Activated CD8-positive, alpha-beta T cell treated with anti-CD3 and anti-CD28 coated beads, Interleukin-2, amount 10 ng/mL, durations not matched to agents 7 days and 5 days (primary cell): ENCODE measurements at regions not wholly inside any gene's neighbourhood (a gene's known extent, or its start where the extent isn't known, plus 50 kb on each side); places are given as distances from the start of the nearest gene placed in this dataset.
A peak's percentile ranks its signal among the peaks of the same experiment; 100 is the strongest.

Experiments used
- ATAC-seq: fragments of 150-1000 bp; cut with Tn5 transposase; one replicate; pipeline ENCODE4 v1.10.0; 2021; ENCODE audit warnings: moderate library complexity
- CTCF ChIA-PET: fragments of 350-600 bp; sonication (Branson Sonifier 250); formaldehyde crosslinking; loops from one replicate; lab custom pipeline; 2021; ENCODE audit warnings: antibody characterized with exemption; lab: Charles Lee
- POLR2A ChIA-PET: fragments of 350-600 bp; sonication (Branson Sonifier 250); formaldehyde crosslinking; loops from one replicate; lab custom pipeline; 2021; ENCODE audit warnings: antibody characterized with exemption; lab: Charles Lee
- DNase-seq: peaks from one replicate; pipeline ENCODE4 v3.0.0-alpha.2; 2020
- H3K27ac Mint-ChIP-seq: one replicate; pipeline ENCODE4 v1.8.0; 2021; ENCODE audit warnings: mild to moderate bottlenecking, mixed read lengths
- H3K27me3 Mint-ChIP-seq: one replicate; pipeline ENCODE4 v1.8.0; 2021; ENCODE audit warnings: low read depth, mixed read lengths
- H3K36me3 Mint-ChIP-seq: one replicate; pipeline ENCODE4 v1.8.0; 2021; ENCODE audit warnings: low read depth, mixed read lengths
- H3K4me1 Mint-ChIP-seq: one replicate; pipeline ENCODE4 v1.8.0; 2021; ENCODE audit warnings: low read depth, mixed read lengths
- H3K4me3 Mint-ChIP-seq: one replicate; pipeline ENCODE4 v1.8.0; 2021; ENCODE audit warnings: mild to moderate bottlenecking, mixed read lengths
- H3K9me3 Mint-ChIP-seq: one replicate; pipeline ENCODE4 v1.8.0; 2022; ENCODE audit warnings: mixed read lengths; ENCODE audit not compliant: insufficient read depth

- Mint-ChIP-seq H3K4me1 (peaks cover 22% of the 10 kb centered on the region), H3K4me3 (no peak overlapping the region), H3K9me3 (no peaks in the 10 kb centered on the region), H3K36me3 (no peaks in the 10 kb centered on the region), H3K27me3 (peaks cover 4% of the 10 kb centered on the region), H3K27ac (no peak overlapping the region)
- DNase-seq, result no peak
- no peak for ATAC-seq
- CTCF ChIA-PET, result no interaction called here
- POLR2A ChIA-PET, result no interaction called here
Observed at GRCh38 chr13:50587115-50587514, 256.4 kb downstream of the DLEU7 start.

- Mint-ChIP-seq H3K4me3 (no peak overlapping the region), H3K27ac (no peak overlapping the region), H3K4me1 (peaks cover 25% of the 10 kb centered on the region), H3K36me3 (no peaks in the 10 kb centered on the region), H3K9me3 (no peaks in the 10 kb centered on the region), H3K27me3 (peaks cover 4% of the 10 kb centered on the region)
- ChIA-PET POLR2A (no interaction called here), CTCF (interaction anchor here (1.3 kb wide), 1 partner anchor 212 kb away, joined by 3 read pairs; no protein-coding TSS in a partner anchor)
- no peak for ATAC-seq
- no peak for DNase-seq
Observed at GRCh38 chr13:50587645-50588373, 255.7 kb downstream of the DLEU7 start.

GRCh38 chr13:50588491-50589130 is 254.9 kb downstream of the DLEU7 start:
- no peak for ATAC-seq
- Mint-ChIP-seq H3K36me3 (no peaks in the 10 kb centered on the region), H3K4me3 (no peak overlapping the region), H3K27ac (no peak overlapping the region), H3K9me3 (no peaks in the 10 kb centered on the region), H3K4me1 (peaks cover 33% of the 10 kb centered on the region), H3K27me3 (peaks cover 4% of the 10 kb centered on the region)
- CTCF ChIA-PET, result interaction anchor here (0.9 to 1.9 kb wide), 3 partner anchors 18 to 401 kb away, joined by 3 to 5 read pairs (median 3); no protein-coding TSS in a partner anchor
- POLR2A ChIA-PET, result no interaction called here
- no peak for DNase-seq

GRCh38 chr13:50589139-50589538 is 254.4 kb downstream of the DLEU7 start:
- ATAC-seq (no peak), DNase-seq (peak; percentile 33)
- no peak overlapping the region for H3K4me3 Mint-ChIP-seq
- H3K36me3 Mint-ChIP-seq, result no peaks in the 10 kb centered on the region
- H3K27me3 Mint-ChIP-seq, result peaks cover 4% of the 10 kb centered on the region
- no peaks in the 10 kb centered on the region for H3K9me3 Mint-ChIP-seq
- H3K27ac Mint-ChIP-seq, result no peak overlapping the region
- peaks cover 37% of the 10 kb centered on the region for H3K4me1 Mint-ChIP-seq
- ChIA-PET POLR2A (no interaction called here), CTCF (interaction anchor here (0.9 to 1.9 kb wide), 4 partner anchors 19 to 480 kb away, joined by 3 to 5 read pairs (median 3); no protein-coding TSS in a partner anchor)

- CTCF ChIA-PET, result interaction anchor here (1.1 to 1.9 kb wide), 3 partner anchors 19 to 479 kb away, joined by 3 to 5 read pairs (median 3); no protein-coding TSS in a partner anchor
- H3K27ac Mint-ChIP-seq, result no peak overlapping the region
- POLR2A ChIA-PET, result no interaction called here
- peaks cover 2% of the 10 kb centered on the region for H3K27me3 Mint-ChIP-seq
- no peaks in the 10 kb centered on the region for H3K9me3 Mint-ChIP-seq
- no peak overlapping the region for H3K4me3 Mint-ChIP-seq
- DNase-seq (no peak), ATAC-seq (no peak)
- H3K4me1 Mint-ChIP-seq, result peaks cover 41% of the 10 kb centered on the region
- no peaks in the 10 kb centered on the region for H3K36me3 Mint-ChIP-seq
Observed at GRCh38 chr13:50589651-50590054, 253.8 kb downstream of the DLEU7 start.

DNA sequence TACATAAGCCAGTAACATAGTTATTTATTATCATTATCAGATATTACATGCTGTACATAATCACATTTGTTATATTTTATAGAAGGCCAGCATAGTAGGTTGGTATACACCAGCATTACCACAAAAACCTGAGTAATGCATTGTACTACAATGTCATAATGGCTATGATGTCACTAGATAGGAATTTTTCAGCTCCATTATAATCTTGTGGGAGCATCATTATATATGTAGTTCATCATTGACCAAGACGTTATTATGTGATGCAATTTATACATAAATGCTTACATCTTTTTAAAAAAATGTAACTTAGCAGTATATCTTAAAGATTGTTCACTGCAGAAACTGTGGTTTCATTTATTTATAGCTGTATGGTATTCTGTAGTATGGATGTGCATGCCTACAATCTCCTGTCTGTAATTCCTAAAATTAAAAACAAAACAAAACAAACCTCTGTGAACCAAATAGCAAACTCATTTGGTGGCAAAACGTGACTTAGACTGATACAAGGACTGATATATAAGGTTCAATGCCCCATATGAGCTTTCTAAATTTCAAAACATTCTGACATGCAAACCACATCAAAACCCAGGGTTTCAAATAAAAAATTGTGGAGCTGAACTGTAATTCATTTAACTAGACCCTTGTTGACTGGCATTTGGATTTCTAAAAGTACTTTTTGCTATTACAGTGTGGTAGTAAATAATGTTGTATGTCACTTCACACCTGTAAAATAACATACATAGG is 250.9 kb downstream of the DLEU7 start:
- Mint-ChIP-seq H3K27ac (no peak overlapping the region), H3K4me1 (peaks cover 66% of the 10 kb centered on the region), H3K36me3 (no peaks in the 10 kb centered on the region), H3K4me3 (no peak overlapping the region), H3K9me3 (no peaks in the 10 kb centered on the region), H3K27me3 (no peaks in the 10 kb centered on the region)
- no peak for DNase-seq
- ChIA-PET POLR2A (no interaction called here), CTCF (interaction anchor here (0.9 to 1.4 kb wide), 4 partner anchors 8 to 320 kb away, joined by 3 to 6 read pairs (median 3); no protein-coding TSS in a partner anchor)
- ATAC-seq, result no peak

- POLR2A ChIA-PET, result no interaction called here
- peaks cover 66% of the 10 kb centered on the region for H3K4me1 Mint-ChIP-seq
Observed at GRCh38 chr13:50593207-50593606, 250.3 kb downstream of the DLEU7 start.

GRCh38 chr13:50594276-50595051 is 249.0 kb downstream of the DLEU7 start:
- ChIA-PET POLR2A (no interaction called here), CTCF (interaction anchor here (0.6 to 1.4 kb wide), 5 partner anchors 18 to 475 kb away, joined by 3 to 7 read pairs (median 3); no protein-coding TSS in a partner anchor)
- ATAC-seq (peak; percentile 75), DNase-seq (peak; percentile 53)
- Mint-ChIP-seq H3K4me3 (peak overlapping the region; percentile 48), H3K27me3 (peaks cover 2% of the 10 kb centered on the region), H3K4me1 (peaks cover 56% of the 10 kb centered on the region), H3K9me3 (no peaks in the 10 kb centered on the region), H3K36me3 (no peaks in the 10 kb centered on the region), H3K27ac (peak overlapping the region; percentile 75)

More at GRCh38 chr13:50593207-50593606, 250.3 kb downstream of the DLEU7 start:
- Mint-ChIP-seq H3K9me3 (no peaks in the 10 kb centered on the region), H3K27ac (no peak overlapping the region), H3K36me3 (no peaks in the 10 kb centered on the region), H3K4me3 (no peak overlapping the region), H3K27me3 (peaks cover 2% of the 10 kb centered on the region)
- CTCF ChIA-PET, result interaction anchor here (0.9 to 1.4 kb wide), 4 partner anchors 8 to 319 kb away, joined by 3 to 6 read pairs (median 3); no protein-coding TSS in a partner anchor
- no peak for ATAC-seq
- no peak for DNase-seq

- peaks cover 2% of the 10 kb centered on the region for H3K27me3 Mint-ChIP-seq
- H3K4me3 Mint-ChIP-seq, result no peak overlapping the region
- no peak for ATAC-seq
- ChIA-PET POLR2A (interaction anchor here (1.1 kb wide), 1 partner anchor 83 kb away, joined by 3 read pairs; no protein-coding TSS in a partner anchor), CTCF (interaction anchor here (0.6 to 1.4 kb wide), 5 partner anchors 18 to 474 kb away, joined by 3 to 7 read pairs (median 3); no protein-coding TSS in a partner anchor)
- no peaks in the 10 kb centered on the region for H3K9me3 Mint-ChIP-seq
- DNase-seq, result no peak
- H3K36me3 Mint-ChIP-seq, result no peaks in the 10 kb centered on the region
- peaks cover 51% of the 10 kb centered on the region for H3K4me1 Mint-ChIP-seq
- peak overlapping the region; percentile 40 for H3K27ac Mint-ChIP-seq
Observed at GRCh38 chr13:50595196-50595595, 248.3 kb downstream of the DLEU7 start.

DNA sequence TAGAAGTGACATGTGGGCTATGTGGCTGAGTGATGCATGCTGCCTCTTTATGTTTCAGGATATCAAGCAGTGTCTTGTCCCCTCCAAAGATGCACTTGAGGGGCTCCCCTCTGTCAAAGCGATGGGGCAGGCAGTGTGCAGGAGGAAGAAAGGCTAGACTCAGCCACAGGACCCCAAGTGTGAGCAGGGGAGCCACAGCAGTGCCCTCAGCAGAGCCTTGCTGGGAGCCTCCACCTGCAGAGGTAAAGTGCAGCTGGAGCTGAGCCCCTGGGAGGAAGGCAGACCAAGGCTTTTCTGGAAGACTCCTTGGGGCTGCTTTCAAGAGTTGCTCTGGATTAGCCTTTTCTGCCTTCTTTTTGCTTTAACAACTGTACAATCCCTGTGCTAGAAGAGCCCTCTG is 247.3 kb downstream of the DLEU7 start:
- H3K9me3 Mint-ChIP-seq, result no peaks in the 10 kb centered on the region
- H3K36me3 Mint-ChIP-seq, result no peaks in the 10 kb centered on the region
- ChIA-PET CTCF (no interaction called here), POLR2A (interaction anchor here (1.1 kb wide), 1 partner anchor 84 kb away, joined by 3 read pairs; no protein-coding TSS in a partner anchor)
- DNase-seq (no peak), ATAC-seq (no peak)
- no peak overlapping the region for H3K27ac Mint-ChIP-seq
- H3K4me3 Mint-ChIP-seq, result no peak overlapping the region
- peaks cover 44% of the 10 kb centered on the region for H3K4me1 Mint-ChIP-seq
- peaks cover 2% of the 10 kb centered on the region for H3K27me3 Mint-ChIP-seq

DNA sequence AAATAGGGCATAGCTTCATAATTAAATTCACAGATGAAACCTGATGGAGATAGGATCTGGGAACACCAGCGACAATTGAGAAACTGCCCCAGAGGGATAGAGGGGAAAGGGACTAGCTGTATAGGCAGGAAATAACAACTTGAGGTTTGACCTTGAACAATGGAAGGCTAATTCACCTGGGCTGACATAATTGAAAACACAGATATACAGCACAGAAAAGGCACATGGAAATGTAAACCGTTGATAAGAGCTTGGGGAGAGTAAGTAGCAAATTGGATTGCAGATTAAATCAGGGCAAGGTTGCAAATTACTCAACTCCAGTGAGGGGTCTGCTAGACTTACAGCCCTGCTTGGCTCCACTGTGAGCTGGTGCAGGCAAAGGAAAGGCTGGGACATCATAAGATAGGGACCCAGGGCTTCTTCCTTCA is 246.7 kb downstream of the DLEU7 start:
- ATAC-seq (no peak), DNase-seq (no peak)
- ChIA-PET POLR2A (no interaction called here), CTCF (interaction anchor here (1.0 kb wide), 1 partner anchor 89 kb away, joined by 3 read pairs; no protein-coding TSS in a partner anchor)
- H3K36me3 Mint-ChIP-seq, result no peaks in the 10 kb centered on the region
- peaks cover 2% of the 10 kb centered on the region for H3K27me3 Mint-ChIP-seq
- H3K27ac Mint-ChIP-seq, result no peak overlapping the region
- no peak overlapping the region for H3K4me3 Mint-ChIP-seq
- no peaks in the 10 kb centered on the region for H3K9me3 Mint-ChIP-seq
- peaks cover 44% of the 10 kb centered on the region for H3K4me1 Mint-ChIP-seq
